H9 (cell line): ENCODE measurements at regions not wholly inside any gene's neighbourhood (a gene's known extent, or its start where the extent isn't known, plus 50 kb on each side); places are given as distances from the start of the nearest gene placed in this dataset.
A peak's percentile ranks its signal among the peaks of the same experiment; 100 is the strongest.

Source experiments
- DNase-seq: peaks from one replicate; pipeline ENCODE4 v3.0.0-alpha.2; 2017
- H2AFZ ChIP-seq: one replicate; pipeline ENCODE4 v1.6.1; 2013; ENCODE audit warnings: mild to moderate bottlenecking, low read length, control low read depth, moderate library complexity
- H2AK5ac ChIP-seq: 2 replicates; pipeline ENCODE4 v1.6.1; 2013; ENCODE audit warnings: low read length, control low read depth, mixed read lengths; ENCODE audit not compliant: insufficient read length
- H2BK120ac ChIP-seq: one replicate; pipeline ENCODE4 v1.6.1; 2013; ENCODE audit warnings: low read depth, mild to moderate bottlenecking, low read length, control low read depth, inconsistent platforms; ENCODE audit not compliant: poor library complexity, severe bottlenecking
- H2BK12ac ChIP-seq: 2 replicates; pipeline ENCODE4 v1.6.1; 2013; ENCODE audit warnings: low read length, control low read depth, mixed read lengths, low read depth; ENCODE audit not compliant: insufficient read length
- H2BK15ac ChIP-seq: 2 replicates; pipeline ENCODE4 v1.6.1; 2013; ENCODE audit warnings: low read depth, low read length, control low read depth
- H2BK20ac ChIP-seq: one replicate; pipeline ENCODE4 v1.6.1; 2013; ENCODE audit warnings: low read depth, mild to moderate bottlenecking, low read length, control low read depth, inconsistent platforms; ENCODE audit not compliant: poor library complexity, severe bottlenecking
- H2BK5ac ChIP-seq: 2 replicates; pipeline ENCODE4 v1.6.1; 2013; ENCODE audit warnings: low read length, control low read depth, mixed read lengths; ENCODE audit not compliant: insufficient read length
- H3K14ac ChIP-seq: 2 replicates; pipeline ENCODE4 v1.6.1; 2013; ENCODE audit warnings: low read length, control low read depth; ENCODE audit not compliant: insufficient read depth
- H3K18ac ChIP-seq: 2 replicates; pipeline ENCODE4 v1.6.1; 2013; ENCODE audit warnings: low read depth, mild to moderate bottlenecking, mixed read lengths, low read length, control low read depth; ENCODE audit not compliant: insufficient read length
- H3K23ac ChIP-seq: 2 replicates; pipeline ENCODE4 v1.6.1; 2013; ENCODE audit warnings: low read length, control low read depth, mixed read lengths, low read depth; ENCODE audit not compliant: insufficient read length
- H3K23me2 ChIP-seq: 2 replicates; pipeline ENCODE4 v1.6.1; 2013; ENCODE audit warnings: low read depth, mild to moderate bottlenecking, mixed read lengths, low read length, control low read depth; ENCODE audit not compliant: insufficient read length, poor library complexity, severe bottlenecking
- H3K27ac ChIP-seq: 2 replicates; pipeline ENCODE4 v1.5.1; 2013; ENCODE audit warnings: low read length, control low read depth, mixed read lengths, low read depth; ENCODE audit not compliant: insufficient read length
- H3K27me3 ChIP-seq: 2 replicates; pipeline ENCODE4 v1.6.1; 2013; ENCODE audit warnings: low read length, control low read depth, inconsistent platforms; ENCODE audit not compliant: insufficient read depth
- H3K4ac ChIP-seq: 2 replicates; pipeline ENCODE4 v1.6.1; 2013; ENCODE audit warnings: low read depth, mild to moderate bottlenecking, control low read depth, inconsistent platforms, low read length, moderate library complexity
- H3K4me1 ChIP-seq: 2 replicates; pipeline ENCODE4 v1.6.1; 2013; ENCODE audit warnings: low read length, control low read depth, inconsistent platforms; ENCODE audit not compliant: insufficient read depth
- H3K4me2 ChIP-seq: 2 replicates; pipeline ENCODE4 v1.6.1; 2013; ENCODE audit warnings: low read length, control low read depth, mixed read lengths; ENCODE audit not compliant: insufficient read length, insufficient read depth
- H3K56ac ChIP-seq: 2 replicates; pipeline ENCODE4 v1.6.1; 2013; ENCODE audit warnings: low read depth, mild to moderate bottlenecking, mixed read lengths, low read length, control low read depth; ENCODE audit not compliant: insufficient read length
- H3K79me1 ChIP-seq: 2 replicates; pipeline ENCODE4 v1.6.1; 2013; ENCODE audit warnings: low read depth, mild to moderate bottlenecking, moderate library complexity, low read length, control low read depth, inconsistent platforms; ENCODE audit not compliant: insufficient read depth, poor library complexity, severe bottlenecking
- H3K79me2 ChIP-seq: 2 replicates; pipeline ENCODE4 v1.6.1; 2013; ENCODE audit warnings: low read length, control low read depth, inconsistent platforms; ENCODE audit not compliant: insufficient read depth
- H3K9ac ChIP-seq: 2 replicates; pipeline ENCODE4 v1.6.1; 2013; ENCODE audit warnings: low read length, control low read depth, mixed read lengths; ENCODE audit not compliant: insufficient read length; ENCODE audit errors: extremely low read depth
- H3K9me3 ChIP-seq: one replicate; pipeline ENCODE4 v1.6.1; 2013; ENCODE audit warnings: low read depth, low read length, inconsistent platforms; ENCODE audit not compliant: control insufficient read depth
- H3T11ph ChIP-seq: one replicate; pipeline ENCODE4 v1.6.1; 2013; ENCODE audit warnings: mild to moderate bottlenecking, low read length, control low read depth, inconsistent platforms
- H4K20me1 ChIP-seq: one replicate; pipeline ENCODE4 v1.6.1; 2013; ENCODE audit not compliant: control insufficient read depth, insufficient read length, insufficient read depth
- H4K5ac ChIP-seq: 2 replicates; pipeline ENCODE4 v1.6.1; 2013; ENCODE audit warnings: low read depth, mild to moderate bottlenecking, mixed read lengths, low read length, control low read depth; ENCODE audit not compliant: insufficient read length
- H4K8ac ChIP-seq: replicated peaks from 2 replicates; pipeline ENCODE4 v1.6.1; 2013; ENCODE audit warnings: low read length, control low read depth, mixed read lengths, low read depth; ENCODE audit not compliant: insufficient read length
- H4K91ac ChIP-seq: 2 replicates; pipeline ENCODE4 v1.6.1; 2013; ENCODE audit warnings: low read depth, mild to moderate bottlenecking, moderate library complexity, mixed read lengths, low read length, control low read depth; ENCODE audit not compliant: insufficient read length
- H3K27ac Mint-ChIP-seq, 3 experiments: 2 replicates in 2 of 3; 3 replicates in 1 of 3; pipeline ENCODE4 v1.8.0; 2020 to 2021; ENCODE audit warnings: mixed read lengths in 3 of 3, mild to moderate bottlenecking in 1 of 3, moderate library complexity in 1 of 3
- H3K27me3 Mint-ChIP-seq: 2 replicates; pipeline ENCODE4 v1.8.0; 2021; ENCODE audit warnings: low read depth, mild to moderate bottlenecking, moderate library complexity, mixed read lengths
- H3K36me3 Mint-ChIP-seq, 3 experiments: 2 replicates in 2 of 3; 3 replicates in 1 of 3; pipeline ENCODE4 v1.8.0; 2020 to 2021; ENCODE audit warnings: low read depth in 3 of 3, mixed read lengths in 3 of 3; ENCODE audit not compliant: insufficient read depth in 1 of 3
- H3K4me1 Mint-ChIP-seq, 2 experiments: 2 replicates each; pipeline ENCODE4 v1.8.0; 2020; ENCODE audit warnings: mixed read lengths in 2 of 2
- H3K4me3 Mint-ChIP-seq, 2 experiments: 2 replicates in 1 of 2; 3 replicates in 1 of 2; pipeline ENCODE4 v1.8.0; 2020 to 2021; ENCODE audit warnings: mild to moderate bottlenecking in 2 of 2, mixed read lengths in 2 of 2, moderate library complexity in 1 of 2
- H3K9me3 Mint-ChIP-seq, 2 experiments: 2 replicates in 1 of 2; 3 replicates in 1 of 2; pipeline ENCODE4 v1.8.0; 2020; ENCODE audit warnings: mild to moderate bottlenecking in 2 of 2, mixed read lengths in 2 of 2, moderate library complexity in 1 of 2
- CTCF ChIP-seq: fragments of 200-600 bp; sonication (generic); conservative IDR thresholded peaks from 3 replicates; pipeline ENCODE4 v1.8.0; 2021; ENCODE audit warnings: antibody characterized with exemption, mild to moderate bottlenecking
- WGBS: extraction: QIAGEN DNeasy Blood & Tissue Kit; methylation state at CpG from one replicate; pipeline ENCODE4 v1.1.7; 2013; ENCODE audit warnings: missing lambda C conversion rate, low lambda C conversion rate, mixed read lengths; ENCODE audit not compliant: insufficient read length; ENCODE audit errors: extremely low coverage; 5-methylcytosine and 5-hydroxymethylcytosine counted together

GRCh38 chr22:49218142-49218541, 609.5 kb downstream of the BRD1 start:
- H4K5ac ChIP-seq, result no peak overlapping the region
- H3K27ac Mint-ChIP-seq, result no peak overlapping the region
- H3K36me3 Mint-ChIP-seq, result peaks cover 6 to 16% (median 6%) of the 10 kb centered on the region in 3 experiments
- H2BK5ac ChIP-seq, result no peak overlapping the region
- H3K4ac ChIP-seq, result no peak overlapping the region
- H3K18ac ChIP-seq, result no peak overlapping the region
- peaks cover 51% of the 10 kb centered on the region for H3K27me3 Mint-ChIP-seq
- H3K14ac ChIP-seq, result no peak overlapping the region
- no peak overlapping the region for H3K23ac ChIP-seq
- WGBS, result no CpG with 5 or more reads among the region's 12 CpGs
- H3K9me3 Mint-ChIP-seq, result peaks cover 28 to 35% of the 10 kb centered on the region in 2 experiments
- no peaks in the 10 kb centered on the region for H3K4me1 Mint-ChIP-seq
- no peak overlapping the region for H2BK120ac ChIP-seq
- peak; percentile 0 for DNase-seq
- H4K91ac ChIP-seq, result no peak overlapping the region
- no peaks in the 10 kb centered on the region for H3K79me2 ChIP-seq
- H3K9ac ChIP-seq, result no peak overlapping the region
- H2AK5ac ChIP-seq, result no peak overlapping the region
- no peak overlapping the region for H4K8ac ChIP-seq
- no peak overlapping the region for H2BK12ac ChIP-seq
- no peak overlapping the region for H2BK15ac ChIP-seq
- H3K4me1 ChIP-seq, result no peaks in the 10 kb centered on the region
- no peak overlapping the region for H3K27ac ChIP-seq
- no peak overlapping the region for H3K4me2 ChIP-seq
- H3K79me1 ChIP-seq, result no peaks in the 10 kb centered on the region
- TF ChIP-seq CTCF, result no peak
- H4K20me1 ChIP-seq, result no peaks in the 10 kb centered on the region
- H2AFZ ChIP-seq, result no peak overlapping the region
- peaks cover 18% of the 10 kb centered on the region for H3K9me3 ChIP-seq
- no peaks in the 10 kb centered on the region for H3K23me2 ChIP-seq
- H2BK20ac ChIP-seq, result no peak overlapping the region
- no peak overlapping the region for H3K4me3 Mint-ChIP-seq
- no peak overlapping the region for H3T11ph ChIP-seq
- H3K27me3 ChIP-seq, result no peaks in the 10 kb centered on the region
- H3K56ac ChIP-seq, result no peak overlapping the region
